ENCODE measurements at regions not wholly inside any gene's neighbourhood (a gene's known extent, or its start where the extent isn't known, plus 50 kb on each side); places are given as distances from the start of the nearest gene placed in this dataset.

GRCh38 chr12:91356405-91356804 is 173.8 kb upstream of the DCN start:
- no peak for DNase-seq (ENCODE audit: low read depth in 2 of 2)

DNA sequence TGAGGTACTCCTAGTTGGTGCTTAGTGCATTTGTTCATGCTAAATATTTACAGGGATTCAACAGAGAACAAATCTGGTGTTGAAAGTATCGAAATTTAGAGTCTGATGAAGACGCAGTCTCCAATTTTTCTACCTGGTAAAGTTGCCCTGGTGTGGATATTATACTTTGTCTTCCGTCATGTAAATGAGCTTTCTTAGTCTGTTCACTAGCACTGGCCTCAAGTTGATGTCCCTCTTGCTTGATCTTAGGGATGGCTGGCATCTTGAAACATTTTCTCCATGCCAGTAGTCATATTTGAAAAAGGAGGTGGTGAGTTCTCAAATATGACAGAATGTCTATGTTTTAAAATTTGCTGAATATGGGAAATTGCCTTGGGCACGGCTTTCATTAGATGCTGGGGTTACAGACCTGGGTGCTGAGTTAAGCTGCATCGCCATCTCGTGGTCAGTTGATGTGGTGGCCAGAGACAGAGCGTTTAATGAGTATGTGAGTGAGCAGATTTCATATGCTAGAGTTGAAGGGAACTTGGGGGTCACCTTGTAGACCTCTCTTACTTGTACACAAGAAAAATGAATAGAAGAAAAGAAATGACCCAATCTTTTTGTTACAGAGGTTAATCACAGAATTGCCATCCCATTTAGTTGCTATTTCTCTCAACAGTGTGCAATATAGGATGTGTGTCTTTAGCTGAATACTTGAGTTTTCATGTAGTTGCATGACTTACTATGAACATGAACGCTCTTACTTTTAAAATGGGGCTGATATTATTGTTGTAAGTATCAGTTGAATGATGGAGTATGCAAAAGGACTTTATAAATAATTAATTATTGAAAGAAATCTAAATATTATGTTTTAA is 172.8 kb upstream of the DCN start:
- DNase-seq (ENCODE audit: low read depth in 2 of 2): peak; percentile 8 to 12

GRCh38 chr12:91353266-91353665 is 170.6 kb upstream of the DCN start:
- no peak for DNase-seq (ENCODE audit: low read depth in 2 of 2)

- no peak for DNase-seq (ENCODE audit: low read depth in 2 of 2)
Observed at GRCh38 chr12:91349476-91349875, 166.9 kb upstream of the DCN start.

DNA sequence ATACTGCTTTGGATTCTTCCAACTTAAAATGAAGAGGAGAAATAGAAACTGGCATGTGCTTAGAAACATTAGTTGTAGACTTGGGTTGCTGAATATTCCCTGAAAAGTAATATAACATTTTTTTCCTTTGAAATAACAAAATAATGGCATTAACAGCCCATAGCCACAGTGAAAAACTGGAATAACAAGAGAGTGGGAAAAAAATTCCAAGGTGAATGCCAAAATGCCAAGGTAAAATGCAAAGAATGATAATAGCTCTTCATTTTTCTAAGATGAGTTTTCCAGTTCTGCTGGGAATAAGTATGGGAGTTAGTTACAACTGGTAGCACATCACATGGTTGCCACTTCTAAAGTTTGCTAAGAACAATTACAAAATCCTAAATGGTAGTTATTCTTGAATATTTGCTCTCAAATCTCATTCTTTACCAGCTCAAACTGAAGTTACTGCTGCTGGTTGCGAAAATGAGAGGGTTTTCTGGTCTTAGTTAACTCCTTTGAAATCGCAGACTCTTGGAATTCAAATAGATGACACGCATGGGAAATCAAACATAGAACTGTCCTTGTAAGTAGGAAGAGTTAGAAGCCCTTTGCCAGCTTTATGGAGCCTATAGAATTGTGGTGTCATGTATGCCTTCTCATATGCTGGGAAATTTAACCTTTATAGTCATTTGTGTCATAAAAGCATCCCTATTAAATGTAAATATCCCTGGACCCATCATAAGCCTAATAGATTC is 165.0 kb upstream of the DCN start:
- no peak for DNase-seq (ENCODE audit: low read depth in 2 of 2)

GRCh38 chr12:91346827-91347226 is 164.2 kb upstream of the DCN start:
- DNase-seq (ENCODE audit: low read depth in 2 of 2): no peak

GRCh38 chr12:91344408-91344807 is 161.8 kb upstream of the DCN start:
- no peak for DNase-seq (ENCODE audit: low read depth in 2 of 2)

DNA sequence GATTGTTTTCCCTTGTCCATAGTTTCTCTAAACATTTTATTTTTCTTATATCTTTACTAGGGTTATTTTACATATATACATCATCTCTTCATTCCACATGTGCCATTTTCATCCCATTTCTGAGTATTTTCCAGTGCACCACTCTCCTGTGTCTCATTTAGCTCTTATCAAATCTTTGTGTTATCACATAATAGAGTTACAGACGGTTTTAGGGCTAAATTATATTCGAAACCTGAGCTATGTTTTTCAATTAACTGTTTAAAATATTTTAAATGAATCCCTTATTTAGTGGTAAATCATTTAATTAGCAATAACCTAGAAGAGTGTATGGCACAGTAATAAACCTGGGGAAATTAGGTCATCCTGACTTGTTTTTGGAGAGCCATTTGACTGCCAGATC is 160.4 kb upstream of the DCN start:
- no peak for DNase-seq (ENCODE audit: low read depth in 2 of 2)

DNA sequence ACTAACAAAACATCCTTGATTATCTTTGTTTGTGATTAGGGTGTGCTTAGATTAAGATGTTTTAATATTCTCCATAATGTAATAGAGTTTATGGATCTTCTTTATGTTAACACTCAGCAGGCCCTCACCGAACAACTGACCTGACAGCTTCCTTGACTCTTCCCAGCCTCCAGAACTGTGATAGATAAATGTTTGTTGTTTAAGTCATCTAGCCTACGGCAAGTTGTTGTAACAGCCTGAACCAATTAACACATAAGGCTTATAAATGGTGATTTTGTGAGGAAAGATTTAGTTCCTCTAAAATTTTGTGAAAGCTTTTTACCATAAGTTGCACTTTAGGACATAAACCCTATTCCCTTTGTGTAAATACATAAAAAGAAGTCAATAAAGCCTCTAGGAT is 156.5 kb upstream of the DCN start:
- no peak for DNase-seq (ENCODE audit: low read depth in 2 of 2)

- no peak for DNase-seq (ENCODE audit: low read depth in 2 of 2)
Observed at GRCh38 chr12:91335699-91336098, 153.1 kb upstream of the DCN start.

GRCh38 chr12:91333966-91334365 is 151.3 kb upstream of the DCN start:
- no peak for DNase-seq (ENCODE audit: low read depth in 2 of 2)

DNA sequence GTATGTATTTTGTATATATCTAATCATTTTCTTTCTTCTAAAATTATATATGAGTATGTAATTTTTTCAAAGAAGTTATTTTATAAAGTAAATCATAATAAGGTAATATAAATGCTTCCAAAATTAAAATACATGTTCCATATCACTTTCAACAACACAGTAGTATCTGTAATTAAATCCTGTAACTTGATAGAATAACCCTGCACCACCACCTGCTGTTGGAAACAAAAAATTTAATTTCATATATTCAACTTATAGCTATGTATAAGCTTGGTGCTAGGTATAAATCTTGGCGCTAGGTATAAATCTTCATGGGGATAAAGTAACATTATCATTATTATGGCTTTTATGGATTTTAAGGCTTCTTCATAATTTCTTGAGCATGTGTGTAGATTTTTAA is 149.7 kb upstream of the DCN start:
- DNase-seq (ENCODE audit: low read depth in 2 of 2): no peak

GRCh38 chr12:91331371-91331770 is 148.8 kb upstream of the DCN start:
- no peak for DNase-seq (ENCODE audit: low read depth in 2 of 2)

DNA sequence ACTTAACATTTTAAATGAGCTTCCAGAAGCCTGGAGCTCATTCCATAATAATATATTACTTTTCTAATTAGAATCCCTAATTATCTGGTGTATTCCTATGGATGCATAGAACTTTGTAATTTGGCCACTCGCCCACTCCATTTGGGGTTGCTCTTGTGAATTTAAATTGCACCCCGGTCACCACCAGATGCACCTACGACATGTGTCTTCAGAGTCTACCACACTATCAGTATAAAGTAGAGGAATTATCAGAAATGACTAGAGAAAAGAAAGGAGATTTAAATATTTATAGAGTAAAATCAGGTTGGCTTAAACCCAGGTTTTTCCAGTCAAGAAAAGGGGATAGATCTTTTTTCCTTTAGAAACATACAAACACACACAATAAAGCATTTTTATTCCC is 145.8 kb upstream of the DCN start:
- DNase-seq (ENCODE audit: low read depth in 2 of 2): no peak

GRCh38 chr12:91327889-91328288 is 145.3 kb upstream of the DCN start:
- no peak for DNase-seq (ENCODE audit: low read depth in 2 of 2)

- no peak for DNase-seq (ENCODE audit: low read depth in 2 of 2)
Observed at GRCh38 chr12:91327131-91327530, 144.5 kb upstream of the DCN start.

- peak in 1 of 2 donors; percentile 44 for DNase-seq (ENCODE audit: low read depth in 2 of 2)
Observed at GRCh38 chr12:91326058-91327027, 143.7 kb upstream of the DCN start.

- DNase-seq (ENCODE audit: low read depth in 2 of 2): no peak
Observed at GRCh38 chr12:91320999-91321398, 138.4 kb upstream of the DCN start.

- DNase-seq (ENCODE audit: low read depth in 2 of 2): no peak
Observed at GRCh38 chr12:91319071-91319760, 136.6 kb upstream of the DCN start.

DNA sequence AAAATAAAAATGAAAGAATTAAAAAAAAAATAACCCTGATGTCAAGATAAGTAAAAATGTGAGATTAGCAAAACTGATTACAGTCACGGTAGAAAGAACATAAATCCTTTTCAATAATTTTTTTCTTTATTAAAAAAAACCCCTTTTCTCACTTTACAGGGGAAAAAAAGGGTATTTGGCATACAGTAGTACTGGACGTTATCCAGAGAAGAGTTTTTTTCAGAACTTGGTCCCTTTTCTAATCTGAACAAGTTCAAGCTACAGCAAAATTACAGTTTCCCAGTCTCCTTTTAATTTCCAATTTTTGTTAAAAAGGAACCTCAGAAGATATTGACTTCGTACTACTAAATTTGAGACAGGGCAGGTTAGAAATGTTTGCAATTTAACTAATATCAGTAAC is 134.7 kb upstream of the DCN start:
- no peak for DNase-seq (ENCODE audit: low read depth in 2 of 2)

GRCh38 chr12:91316907-91317269 is 134.3 kb upstream of the DCN start:
- no peak for DNase-seq (ENCODE audit: low read depth in 2 of 2)

All from stimulated activated CD4-positive, alpha-beta T cell treated with anti-CD3 and anti-CD28 coated beads, Interleukin-1b, Interleukin-23, amount 100 ng/mL, for 4 hours (primary cell).